HepG2 (cell line): ENCODE measurements at regions not wholly inside any gene's neighbourhood (a gene's known extent, or its start where the extent isn't known, plus 50 kb on each side); places are given as distances from the start of the nearest gene placed in this dataset.

ENCODE experiments used
- ATAC-seq: fragments of 200-7000 bp; cut with Tn5 transposase; 3 replicates; pipeline ENCODE4 v1.9.1; 2020; ENCODE audit warnings: mild to moderate bottlenecking, moderate library complexity
- BruUV-seq: library from RNA; stranded (reverse); fragments of 400-500 nt; replicated peaks from 2 replicates; lab custom pipeline; 2021; lab: Mats Ljungman, UMichigan
- CTCF ChIA-PET: fragments of 300-600 bp; formaldehyde crosslinking; extraction: SDS; loops from one replicate; lab custom pipeline; 2021; ENCODE audit warnings: low total read pairs, inconsistent platforms, low intra/inter-chr PET ratio; lab: Yijun Ruan, JAX
- POLR2A ChIA-PET: fragments of 350-600 bp; sonication (Branson Sonifier 250); formaldehyde crosslinking; loops from one replicate; lab custom pipeline; 2020; ENCODE audit warnings: antibody characterized with exemption, inconsistent platforms; lab: Yijun Ruan, JAX
- DNase-seq: peaks from one replicate; pipeline ENCODE4 v3.0.0-alpha.2; 2015; ENCODE audit warnings: low spot score
- FAIRE-seq: peaks from 3 replicates; lab custom pipeline; 2011; peaks lifted over from hg19 to GRCh38; lab: Jason Lieb, UNC
- H2AFZ ChIP-seq: one replicate; pipeline ENCODE4 v1.6.1; 2011; ENCODE audit warnings: low read length, inconsistent platforms
- H3K27ac ChIP-seq: fragments of 300-600 bp; 3 replicates; pipeline ENCODE4 v1.8.0; 2011; ENCODE audit warnings: mixed run types, mild to moderate bottlenecking, mixed read lengths, low read length, inconsistent platforms; ENCODE audit not compliant: insufficient read depth; ENCODE audit errors: extremely low read length
- H3K27me3 ChIP-seq, 2 experiments: fragments of 200-600 bp in 1 of 2; 2 replicates in 1 of 2; 3 replicates in 1 of 2; pipeline versions ENCODE4 v1.6.0 to v1.8.0; 2011; ENCODE audit warnings: low read length in 2 of 2, mild to moderate bottlenecking in 2 of 2, moderate library complexity in 2 of 2, inconsistent platforms in 1 of 2; ENCODE audit not compliant: insufficient read depth in 2 of 2, control insufficient read depth in 1 of 2
- H3K36me3 ChIP-seq, 2 experiments: fragments of 200-600 bp in 1 of 2; replicated peaks in 1 of 2; 2 replicates in 1 of 2; 3 replicates in 1 of 2; pipeline versions ENCODE4 v1.5.1 to v1.8.0; 2011; ENCODE audit warnings: low read length in 2 of 2, inconsistent platforms in 1 of 2; ENCODE audit not compliant: insufficient read depth in 2 of 2, control insufficient read depth in 1 of 2
- H3K4me1 ChIP-seq: 2 replicates; pipeline ENCODE4 v1.5.1; 2012; ENCODE audit warnings: low read length, inconsistent platforms; ENCODE audit not compliant: insufficient read depth
- H3K4me2 ChIP-seq: 2 replicates; pipeline ENCODE4 v1.6.0; 2011; ENCODE audit warnings: low read depth, low read length, inconsistent platforms
- H3K4me3 ChIP-seq, 3 experiments: fragments of 200-600 bp in 1 of 3; sonication (generic), shearing (Covaris generic) in 1 of 3; replicated peaks in 1 of 3; 2 replicates each; pipeline ENCODE4 v1.5.1; 2011 to 2016; ENCODE audit warnings: low read length in 3 of 3, inconsistent platforms in 2 of 3, low read depth in 2 of 3, mild to moderate bottlenecking in 2 of 3, control low read depth in 1 of 3, mixed read lengths in 1 of 3; ENCODE audit not compliant: insufficient read depth in 1 of 3
- H3K79me2 ChIP-seq: one replicate; pipeline ENCODE4 v1.6.1; 2011; ENCODE audit warnings: low read length, inconsistent platforms; ENCODE audit not compliant: insufficient read depth
- H3K9ac ChIP-seq: 2 replicates; pipeline ENCODE4 v1.6.0; 2011; ENCODE audit warnings: mild to moderate bottlenecking, low read depth, low read length, inconsistent platforms; ENCODE audit not compliant: insufficient read depth
- H3K9me3 ChIP-seq: 2 replicates; pipeline ENCODE4 v1.5.1; 2012; ENCODE audit warnings: mild to moderate bottlenecking, low read length
- H4K20me1 ChIP-seq: 2 replicates; pipeline ENCODE4 v1.6.0; 2011; ENCODE audit warnings: inconsistent platforms, mild to moderate bottlenecking, low read length, moderate library complexity; ENCODE audit not compliant: insufficient read depth
- ARID2 ChIP-seq: sonication (generic); formaldehyde crosslinking; IDR thresholded peaks from 2 replicates; pipeline ENCODE4 v1.8.1; 2022; ENCODE audit warnings: mild to moderate bottlenecking, missing genetic modification reagents, borderline replicate concordance
- GLI4 ChIP-seq: sonication (generic); formaldehyde crosslinking; IDR thresholded peaks from 2 replicates; pipeline ENCODE4 v1.5.1; 2020; ENCODE audit warnings: missing genetic modification reagents, mild to moderate bottlenecking, moderate library complexity, borderline replicate concordance
- HES4 ChIP-seq: sonication (generic); formaldehyde crosslinking; IDR thresholded peaks from 2 replicates; pipeline ENCODE4 v1.9.0; 2021; ENCODE audit warnings: mild to moderate bottlenecking, missing genetic modification reagents, borderline replicate concordance
- IRX3 ChIP-seq: sonication (generic); formaldehyde crosslinking; IDR thresholded peaks from 2 replicates; pipeline ENCODE4 v1.8.1; 2023; ENCODE audit warnings: mild to moderate bottlenecking, low read depth, missing genetic modification reagents, borderline replicate concordance
- THAP9 ChIP-seq: sonication (generic); formaldehyde crosslinking; IDR thresholded peaks from 2 replicates; pipeline ENCODE4; 2020; ENCODE audit warnings: missing genetic modification reagents, mild to moderate bottlenecking, borderline replicate concordance
- ZFY ChIP-seq: sonication (generic); formaldehyde crosslinking; IDR thresholded peaks from 2 replicates; pipeline ENCODE4 v1.4.0; 2020; ENCODE audit warnings: missing genetic modification reagents
- ZHX2 ChIP-seq, 2 experiments: sonication (generic) in 1 of 2; formaldehyde crosslinking in 1 of 2; IDR thresholded peaks; 2 replicates each; pipeline versions ENCODE4 v1.6.1 to v1.9.0; 2014 to 2022; ENCODE audit warnings: antibody characterized with exemption in 1 of 2, borderline replicate concordance in 1 of 2, inconsistent platforms in 1 of 2, low read depth in 1 of 2, missing genetic modification reagents in 1 of 2
- ZNF724P ChIP-seq: sonication (generic); formaldehyde crosslinking; IDR thresholded peaks from 2 replicates; pipeline ENCODE4 v1.8.0; 2022; ENCODE audit warnings: missing genetic modification reagents, borderline replicate concordance
- ZNF792 ChIP-seq: IDR thresholded peaks from 2 replicates; pipeline ENCODE4 v1.6.1; 2016
- WGBS: methylation state at CpG from one replicate; pipeline ENCODE4 v1.1.6; 2017; ENCODE audit warnings: low lambda C conversion rate; 5-methylcytosine and 5-hydroxymethylcytosine counted together
- in situ Hi-C: cut with HindIII; loops from 2 replicates; pipeline ENCODE4 v1.10.0; 2017; ENCODE audit warnings: low pct_unique_long_range_greater_than_20kb; ENCODE audit not compliant: extremely low pct_ligation_motif_present
- intact Hi-C: fragments of 100-400 bp; cut with micrococcal nuclease; formaldehyde crosslinking; loops from one replicate; pipeline ENCODE4 v1.10.0; 2022; ENCODE audit not compliant: unreplicated experiment
- TF ChIP-seq, protein P1 (sequence below): sonication (generic); formaldehyde crosslinking; IDR thresholded peaks from 2 replicates; pipeline ENCODE4 v1.9.0; 2021; ENCODE audit warnings: missing genetic modification reagents, borderline replicate concordance

DNA sequence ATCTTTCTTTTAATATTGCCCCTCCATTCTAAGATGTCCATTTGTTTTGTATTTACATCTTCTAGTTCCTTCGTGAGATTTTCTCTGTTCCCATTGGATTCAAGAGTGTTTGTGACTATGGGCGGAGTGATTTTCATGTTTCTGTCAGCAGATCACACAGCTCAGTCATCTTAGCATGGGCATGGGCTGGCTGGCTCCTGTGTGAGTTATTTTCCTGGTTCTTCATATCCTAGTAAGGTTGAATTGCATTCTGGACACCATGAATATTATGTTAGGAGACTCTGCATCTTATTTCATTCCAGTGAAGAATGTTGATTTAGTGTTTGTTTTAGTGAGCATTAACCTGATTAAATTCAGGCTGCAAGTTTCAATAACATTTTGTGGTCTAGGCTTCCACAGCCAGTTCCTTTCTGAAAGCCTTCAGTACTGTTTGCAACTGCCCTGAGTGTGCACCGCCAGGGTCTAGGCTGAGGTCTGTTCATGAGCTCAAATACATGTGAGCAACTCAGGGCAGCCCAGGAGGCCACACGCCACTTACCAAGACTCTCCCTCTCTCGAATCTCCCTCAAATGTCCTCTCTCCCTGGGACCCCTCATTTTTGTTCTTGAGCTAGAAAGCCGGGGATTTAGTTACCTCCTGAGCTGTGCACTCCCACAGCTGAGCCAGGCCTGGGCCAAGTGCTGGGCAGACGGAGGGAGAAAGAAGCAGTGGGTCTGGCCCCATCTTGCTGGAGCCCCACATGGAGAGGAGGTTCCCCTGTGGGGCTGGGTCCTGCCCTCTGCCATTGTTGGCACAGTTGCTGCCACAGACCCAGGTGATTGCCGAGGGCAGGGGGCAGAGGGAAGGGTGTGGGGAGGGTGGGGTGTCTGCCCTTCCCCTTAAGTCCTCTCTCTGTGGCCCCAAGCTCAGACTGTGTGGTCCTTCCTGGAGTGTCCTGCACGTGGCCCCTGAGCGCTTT lies 145.9 kb downstream of the RTP5 start:
- Histone ChIP-seq H3K4me3 (no peak overlapping the region), H3K27me3 (peaks cover 4 to 57% of the 10 kb centered on the region in 2 experiments; a peak in 4 of 5 replicates), H3K9ac (no peak overlapping the region), H3K27ac (no peak overlapping the region), H3K79me2 (no peaks in the 10 kb centered on the region), H3K36me3 (no peaks in the 10 kb centered on the region), H3K9me3 (no peaks in the 10 kb centered on the region), H4K20me1 (no peaks in the 10 kb centered on the region), H3K4me1 (peaks cover 2% of the 10 kb centered on the region), H3K4me2 (no peak overlapping the region), H2AFZ (no peak overlapping the region)
- intact Hi-C loops (no loop called here), in situ Hi-C loops (no loop called here)
- BruUV-seq = no TSS peak
- FAIRE-seq (no peak), DNase-seq (no peak), ATAC-seq (no peak; the same call in 2 of the 3 replicates)
- POLR2A ChIA-PET = interaction anchor here (0.6 kb wide), 1 partner anchor 8 kb away, joined by 3 read pairs; no protein-coding TSS in a partner anchor
- CTCF ChIA-PET = no interaction called here
- 22% methylated on average over 8 of the region's 10 CpGs for WGBS
- TF ChIP-seq IRX3 (CRISPR knock-in tag) (no peak), ZHX2 (IDR thresholded peaks at IDR 0.05; ENCODE audit: low read depth) (no peak), ZHX2 (CRISPR knock-in tag; IDR thresholded peaks at IDR 0.05; ENCODE audit: borderline replicate concordance) (no peak), THAP9 (CRISPR knock-in tag) (no peak), ARID2 (CRISPR knock-in tag) (no peak), GLI4 (CRISPR knock-in tag) (no peak), ZNF724P (no peak), ZFY (CRISPR knock-in tag) (no peak), ZNF792 (CRISPR knock-in tag) (no peak), HES4 (CRISPR knock-in tag) (no peak)
- TF ChIP-seq, protein P1, sequence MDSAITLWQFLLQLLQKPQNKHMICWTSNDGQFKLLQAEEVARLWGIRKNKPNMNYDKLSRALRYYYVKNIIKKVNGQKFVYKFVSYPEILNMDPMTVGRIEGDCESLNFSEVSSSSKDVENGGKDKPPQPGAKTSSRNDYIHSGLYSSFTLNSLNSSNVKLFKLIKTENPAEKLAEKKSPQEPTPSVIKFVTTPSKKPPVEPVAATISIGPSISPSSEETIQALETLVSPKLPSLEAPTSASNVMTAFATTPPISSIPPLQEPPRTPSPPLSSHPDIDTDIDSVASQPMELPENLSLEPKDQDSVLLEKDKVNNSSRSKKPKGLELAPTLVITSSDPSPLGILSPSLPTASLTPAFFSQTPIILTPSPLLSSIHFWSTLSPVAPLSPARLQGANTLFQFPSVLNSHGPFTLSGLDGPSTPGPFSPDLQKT (CRISPR knock-in tag) = no peak
